Activated CD4-positive, alpha-beta T cell treated with anti-CD3 and anti-CD28 coated beads for 36 hours (primary cell): ENCODE measurements at regions not wholly inside any gene's neighbourhood (a gene's known extent, or its start where the extent isn't known, plus 50 kb on each side); places are given as distances from the start of the nearest gene placed in this dataset.
"Not testable (repeated sequence)": the region's sequence is repeated elsewhere in the genome, so short reads cannot be mapped to it uniquely, and the experiment has no call there.

ENCODE experiments used
- ATAC-seq: fragments of 200-7000 bp; cut with Tn5 transposase; one replicate; pipeline ENCODE4 v1.10.0; 2021; ENCODE audit warnings: mild to moderate bottlenecking, moderate library complexity
- CTCF ChIA-PET: fragments of 350-600 bp; sonication (Branson Sonifier 250); formaldehyde crosslinking; loops from one replicate; lab custom pipeline; 2021; ENCODE audit warnings: antibody characterized with exemption; lab: Charles Lee
- POLR2A ChIA-PET: fragments of 350-600 bp; sonication (Branson Sonifier 250); formaldehyde crosslinking; loops from one replicate; lab custom pipeline; 2021; ENCODE audit warnings: antibody characterized with exemption, inconsistent platforms; lab: Charles Lee
- DNase-seq: peaks from one replicate; pipeline ENCODE4 v3.0.0-alpha.2; 2020
- H3K27ac Mint-ChIP-seq: one replicate; pipeline ENCODE4 v1.8.0; 2021; ENCODE audit warnings: mixed read lengths
- H3K27me3 Mint-ChIP-seq: one replicate; pipeline ENCODE4 v1.8.0; 2021; ENCODE audit warnings: mixed read lengths
- H3K36me3 Mint-ChIP-seq: one replicate; pipeline ENCODE4 v1.8.0; 2021; ENCODE audit warnings: low read depth, mixed read lengths
- H3K4me1 Mint-ChIP-seq: one replicate; pipeline ENCODE4 v1.8.0; 2021; ENCODE audit warnings: mixed read lengths
- H3K4me3 Mint-ChIP-seq: one replicate; pipeline ENCODE4 v1.8.0; 2021; ENCODE audit warnings: mild to moderate bottlenecking, moderate library complexity, mixed read lengths
- H3K9me3 Mint-ChIP-seq: one replicate; pipeline ENCODE4 v1.8.0; 2021; ENCODE audit warnings: low read depth, mixed read lengths
- intact Hi-C, 2 experiments: fragments of 100-400 bp; cut with DNase I in 1 of 2; cut with micrococcal nuclease in 1 of 2; formaldehyde crosslinking; loops; one replicate each; pipeline versions ENCODE4 v1.14.2 to v1.15.1; 2022 to 2024; cut with DNase I, micrococcal nuclease

- H3K27me3 Mint-ChIP-seq, CTCF ChIA-PET, DNase-seq, H3K4me1 Mint-ChIP-seq, ATAC-seq, H3K9me3 Mint-ChIP-seq, intact Hi-C loops, POLR2A ChIA-PET, H3K36me3 Mint-ChIP-seq, H3K4me3 Mint-ChIP-seq, H3K27ac Mint-ChIP-seq: not testable (repeated sequence)
These were observed 2808.1 kb downstream of the RPIA start for GRCh38 chr2:91499431-91500050.

- H3K4me1 Mint-ChIP-seq, H3K27me3 Mint-ChIP-seq, POLR2A ChIA-PET, DNase-seq, ATAC-seq, H3K9me3 Mint-ChIP-seq, intact Hi-C loops, H3K36me3 Mint-ChIP-seq, H3K4me3 Mint-ChIP-seq, CTCF ChIA-PET, H3K27ac Mint-ChIP-seq: not testable (repeated sequence)
These were observed 2808.9 kb downstream of the RPIA start for GRCh38 chr2:91500246-91500977.

GRCh38 chr2:91500978-91501310 is 2809.5 kb downstream of the RPIA start:
- H3K4me1 Mint-ChIP-seq, intact Hi-C loops, ATAC-seq, DNase-seq, H3K27me3 Mint-ChIP-seq, CTCF ChIA-PET, H3K9me3 Mint-ChIP-seq, H3K27ac Mint-ChIP-seq, H3K36me3 Mint-ChIP-seq, H3K4me3 Mint-ChIP-seq, POLR2A ChIA-PET: not testable (repeated sequence)

GRCh38 chr2:91501481-91502080 is 2810.1 kb downstream of the RPIA start:
- H3K27me3 Mint-ChIP-seq, H3K27ac Mint-ChIP-seq, CTCF ChIA-PET, POLR2A ChIA-PET, ATAC-seq, H3K36me3 Mint-ChIP-seq, H3K4me3 Mint-ChIP-seq, H3K9me3 Mint-ChIP-seq, H3K4me1 Mint-ChIP-seq, DNase-seq, intact Hi-C loops: not testable (repeated sequence)

GRCh38 chr2:91503572-91503958 is 2812.1 kb downstream of the RPIA start:
- H3K27me3 Mint-ChIP-seq, POLR2A ChIA-PET, H3K9me3 Mint-ChIP-seq, intact Hi-C loops, ATAC-seq, H3K27ac Mint-ChIP-seq, DNase-seq, H3K4me1 Mint-ChIP-seq, CTCF ChIA-PET, H3K36me3 Mint-ChIP-seq, H3K4me3 Mint-ChIP-seq: not testable (repeated sequence)

GRCh38 chr2:91503959-91504741 is 2812.7 kb downstream of the RPIA start:
- H3K36me3 Mint-ChIP-seq, H3K9me3 Mint-ChIP-seq, POLR2A ChIA-PET, H3K4me3 Mint-ChIP-seq, intact Hi-C loops, ATAC-seq, DNase-seq, H3K27ac Mint-ChIP-seq, H3K27me3 Mint-ChIP-seq, H3K4me1 Mint-ChIP-seq, CTCF ChIA-PET: not testable (repeated sequence)

- H3K36me3 Mint-ChIP-seq, H3K4me1 Mint-ChIP-seq, POLR2A ChIA-PET, H3K27ac Mint-ChIP-seq, H3K9me3 Mint-ChIP-seq, H3K4me3 Mint-ChIP-seq, DNase-seq, CTCF ChIA-PET, ATAC-seq, intact Hi-C loops, H3K27me3 Mint-ChIP-seq: not testable (repeated sequence)
These were observed 2817.3 kb downstream of the RPIA start for GRCh38 chr2:91508816-91509215.

GRCh38 chr2:91509276-91509675 is 2817.8 kb downstream of the RPIA start:
- H3K9me3 Mint-ChIP-seq, H3K4me1 Mint-ChIP-seq, intact Hi-C loops, H3K36me3 Mint-ChIP-seq, H3K4me3 Mint-ChIP-seq, H3K27me3 Mint-ChIP-seq, ATAC-seq, DNase-seq, POLR2A ChIA-PET, CTCF ChIA-PET, H3K27ac Mint-ChIP-seq: not testable (repeated sequence)

GRCh38 chr2:91511166-91511565 is 2819.7 kb downstream of the RPIA start:
- intact Hi-C loops, ATAC-seq, H3K4me3 Mint-ChIP-seq, H3K27me3 Mint-ChIP-seq, H3K27ac Mint-ChIP-seq, DNase-seq, POLR2A ChIA-PET, H3K4me1 Mint-ChIP-seq, H3K36me3 Mint-ChIP-seq, H3K9me3 Mint-ChIP-seq, CTCF ChIA-PET: not testable (repeated sequence)

GRCh38 chr2:91515966-91516365 is 2824.5 kb downstream of the RPIA start:
- ATAC-seq, H3K36me3 Mint-ChIP-seq, H3K27ac Mint-ChIP-seq, H3K27me3 Mint-ChIP-seq, POLR2A ChIA-PET, DNase-seq, H3K4me1 Mint-ChIP-seq, H3K4me3 Mint-ChIP-seq, H3K9me3 Mint-ChIP-seq, CTCF ChIA-PET, intact Hi-C loops: not testable (repeated sequence)

GRCh38 chr2:91516669-91517068 is 2825.2 kb downstream of the RPIA start:
- H3K4me3 Mint-ChIP-seq, H3K4me1 Mint-ChIP-seq, H3K27ac Mint-ChIP-seq, DNase-seq, POLR2A ChIA-PET, ATAC-seq, CTCF ChIA-PET, intact Hi-C loops, H3K9me3 Mint-ChIP-seq, H3K27me3 Mint-ChIP-seq, H3K36me3 Mint-ChIP-seq: not testable (repeated sequence)
